Effector memory CD4-positive, alpha-beta T cell (primary cell): ENCODE measurements at regions not wholly inside any gene's neighbourhood (a gene's known extent, or its start where the extent isn't known, plus 50 kb on each side); places are given as distances from the start of the nearest gene placed in this dataset.

Experiments
- DNase-seq, 3 donors: peaks; one replicate each; pipeline ENCODE4 v3.0.0-alpha.2; 2020
- H3K27ac ChIP-seq: 2 replicates; pipeline ENCODE4 v1.7.0; 2013; ENCODE audit warnings: mild to moderate bottlenecking, low read length, moderate library complexity; ENCODE audit not compliant: insufficient read depth, poor library complexity, severe bottlenecking
- H3K27me3 ChIP-seq: replicated peaks from 2 replicates; pipeline ENCODE4 v1.7.0; 2013; ENCODE audit warnings: mild to moderate bottlenecking, low read length; ENCODE audit not compliant: insufficient read depth, control insufficient read depth, poor library complexity, severe bottlenecking
- H3K36me3 ChIP-seq: 2 replicates; pipeline ENCODE4 v1.7.0; 2013; ENCODE audit warnings: mild to moderate bottlenecking, low read length, moderate library complexity; ENCODE audit not compliant: control insufficient read depth, insufficient read depth
- H3K4me1 ChIP-seq: 2 replicates; pipeline ENCODE4 v1.7.0; 2013; ENCODE audit warnings: low read length, mild to moderate bottlenecking; ENCODE audit not compliant: control insufficient read depth, insufficient read depth, poor library complexity, severe bottlenecking
- H3K4me3 ChIP-seq: 2 replicates; pipeline ENCODE4 v1.7.0; 2013; ENCODE audit warnings: low read length, low read depth, mild to moderate bottlenecking; ENCODE audit not compliant: insufficient read depth, poor library complexity, severe bottlenecking
- H3K9me3 ChIP-seq: 2 replicates; pipeline ENCODE4 v1.7.0; 2013; ENCODE audit warnings: mild to moderate bottlenecking, low read length, moderate library complexity; ENCODE audit not compliant: control insufficient read depth

DNA sequence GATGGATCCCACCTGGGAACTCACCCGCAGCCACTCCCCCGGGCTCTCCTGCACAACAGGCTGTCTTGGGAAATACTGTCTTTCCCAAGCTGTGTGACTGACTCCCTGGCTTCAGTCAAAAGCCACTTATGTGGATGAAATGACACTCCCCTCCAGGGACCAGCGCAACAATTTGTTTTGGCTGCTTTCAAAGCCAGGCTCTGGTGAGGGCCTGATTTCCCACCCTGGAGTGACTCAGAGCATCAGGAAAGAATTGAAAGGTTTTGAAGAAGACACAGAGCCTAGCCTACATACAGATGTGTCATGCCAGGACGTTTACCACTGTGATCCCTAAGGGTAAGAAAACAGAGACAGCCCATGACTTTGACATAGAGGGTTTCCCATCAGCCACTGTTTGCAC is 550.5 kb downstream of the MIAT start:
- Histone ChIP-seq H3K4me3 (no peak overlapping the region), H3K27me3 (no peaks in the 10 kb centered on the region), H3K27ac (no peak overlapping the region), H3K4me1 (no peaks in the 10 kb centered on the region), H3K36me3 (no peaks in the 10 kb centered on the region), H3K9me3 (no peaks in the 10 kb centered on the region)
- DNase-seq, result no peak

DNA sequence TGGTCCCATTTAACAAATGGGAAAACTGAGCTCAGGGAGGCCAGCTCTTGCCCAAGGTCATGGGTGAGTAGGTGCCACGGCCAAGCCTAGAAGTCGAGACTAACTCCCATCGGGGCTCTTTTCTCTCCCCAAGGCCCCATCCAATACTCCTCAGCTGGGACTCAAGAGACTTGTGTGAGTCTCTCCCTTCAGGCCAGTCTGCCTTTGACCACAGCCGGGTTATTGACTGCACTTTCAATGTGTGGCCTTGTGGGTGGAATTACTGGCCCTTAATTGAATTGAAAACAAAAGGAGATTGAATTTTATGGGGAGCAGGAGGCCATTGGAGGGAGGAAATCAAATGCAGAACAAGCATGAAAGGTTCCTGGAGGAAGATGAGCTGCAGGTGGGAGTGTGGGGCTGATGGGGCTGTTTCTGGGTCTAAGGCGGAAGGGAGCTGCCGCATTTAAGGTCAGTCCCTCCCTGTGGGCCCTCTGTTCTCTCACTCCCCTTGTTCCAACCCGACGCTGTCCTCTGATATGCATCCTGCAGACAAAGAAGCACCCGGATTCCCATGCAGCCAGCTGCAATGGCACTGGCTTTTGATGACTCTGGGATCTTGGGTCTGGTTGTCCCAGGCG is 552.8 kb downstream of the MIAT start:
- no peak overlapping the region for H3K27ac ChIP-seq
- no peak for DNase-seq
- H3K36me3 ChIP-seq, result no peaks in the 10 kb centered on the region
- no peaks in the 10 kb centered on the region for H3K9me3 ChIP-seq
- no peak overlapping the region for H3K4me3 ChIP-seq
- no peaks in the 10 kb centered on the region for H3K27me3 ChIP-seq
- no peaks in the 10 kb centered on the region for H3K4me1 ChIP-seq

DNA sequence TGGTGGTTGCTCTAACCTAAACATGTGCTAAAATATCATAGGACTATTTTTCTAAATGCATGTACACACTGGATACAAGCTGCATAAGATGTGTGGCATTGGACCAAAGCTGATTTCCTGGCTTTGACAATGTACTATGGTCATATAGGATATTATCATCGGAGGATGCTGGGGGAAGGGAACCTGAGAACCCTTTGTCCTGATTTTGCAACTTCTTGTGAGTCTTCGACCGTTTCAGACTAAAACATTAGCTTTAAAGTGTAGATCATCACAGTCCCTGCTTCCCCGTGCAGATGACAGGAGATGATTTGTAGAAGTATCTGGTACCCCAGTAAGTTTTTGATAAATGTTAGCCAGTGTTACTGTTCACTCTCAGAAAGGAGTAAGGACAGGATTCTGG is 554.7 kb downstream of the MIAT start:
- DNase-seq, result no peak

DNA sequence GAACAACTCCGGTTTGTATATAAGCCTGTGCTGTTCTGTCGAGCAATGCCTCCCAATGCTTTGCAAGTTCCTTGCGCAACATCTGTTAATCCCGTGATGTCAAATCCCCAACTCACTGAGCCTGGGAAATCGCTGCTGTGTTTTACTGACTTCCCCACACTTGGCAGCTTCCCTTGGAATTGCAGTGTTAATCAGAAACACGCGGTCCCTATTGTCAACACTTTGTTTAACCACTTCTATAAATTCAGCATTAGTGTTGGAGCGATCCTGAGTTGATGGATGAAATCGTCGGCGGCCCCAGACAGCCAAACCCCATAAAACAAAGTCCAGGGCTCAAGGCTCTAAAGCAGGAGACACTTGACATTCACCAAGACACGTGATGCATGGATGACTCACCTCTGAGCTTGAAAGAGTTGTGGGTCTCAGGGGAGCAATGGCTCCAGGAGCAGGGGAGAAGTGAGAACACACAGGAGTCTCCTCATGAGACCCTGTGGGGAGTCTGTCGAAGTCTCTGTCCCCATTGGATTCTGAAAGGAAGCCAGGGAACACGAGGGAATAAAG is 555.3 kb downstream of the MIAT start:
- Histone ChIP-seq H3K4me3 (no peak overlapping the region), H3K36me3 (no peaks in the 10 kb centered on the region), H3K9me3 (no peaks in the 10 kb centered on the region), H3K27me3 (no peaks in the 10 kb centered on the region), H3K27ac (no peak overlapping the region), H3K4me1 (no peaks in the 10 kb centered on the region)
- DNase-seq, result no peak

More for the DNA sequence above, 554.7 kb downstream of the MIAT start:
- H3K9me3 ChIP-seq, result no peaks in the 10 kb centered on the region
- H3K27ac ChIP-seq, result no peak overlapping the region
- H3K36me3 ChIP-seq, result no peaks in the 10 kb centered on the region
- H3K27me3 ChIP-seq, result no peaks in the 10 kb centered on the region
- no peak overlapping the region for H3K4me3 ChIP-seq
- H3K4me1 ChIP-seq, result no peaks in the 10 kb centered on the region

DNA sequence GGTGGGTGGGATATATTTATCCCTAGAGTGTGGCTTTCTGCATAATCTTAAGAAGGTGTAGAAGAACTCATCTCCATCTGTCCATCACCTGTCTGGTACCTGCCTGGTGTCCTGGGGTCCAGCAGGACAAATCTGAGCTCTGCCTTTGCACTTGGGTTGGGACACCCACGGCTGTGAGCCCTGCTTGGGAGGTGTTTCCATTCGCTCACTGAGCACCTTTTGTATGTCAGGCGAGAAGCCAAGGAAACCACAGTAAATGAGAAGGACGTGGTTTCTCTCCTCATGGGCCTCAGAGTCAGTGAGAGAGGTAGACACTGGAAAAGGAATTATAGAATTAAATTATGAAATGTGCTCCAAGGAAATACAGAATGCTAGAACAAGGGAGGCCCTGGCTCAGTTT is 555.9 kb downstream of the MIAT start:
- Histone ChIP-seq H3K4me3 (no peak overlapping the region), H3K27ac (no peak overlapping the region), H3K27me3 (no peaks in the 10 kb centered on the region), H3K36me3 (no peaks in the 10 kb centered on the region), H3K9me3 (no peaks in the 10 kb centered on the region), H3K4me1 (no peaks in the 10 kb centered on the region)
- no peak for DNase-seq

DNA sequence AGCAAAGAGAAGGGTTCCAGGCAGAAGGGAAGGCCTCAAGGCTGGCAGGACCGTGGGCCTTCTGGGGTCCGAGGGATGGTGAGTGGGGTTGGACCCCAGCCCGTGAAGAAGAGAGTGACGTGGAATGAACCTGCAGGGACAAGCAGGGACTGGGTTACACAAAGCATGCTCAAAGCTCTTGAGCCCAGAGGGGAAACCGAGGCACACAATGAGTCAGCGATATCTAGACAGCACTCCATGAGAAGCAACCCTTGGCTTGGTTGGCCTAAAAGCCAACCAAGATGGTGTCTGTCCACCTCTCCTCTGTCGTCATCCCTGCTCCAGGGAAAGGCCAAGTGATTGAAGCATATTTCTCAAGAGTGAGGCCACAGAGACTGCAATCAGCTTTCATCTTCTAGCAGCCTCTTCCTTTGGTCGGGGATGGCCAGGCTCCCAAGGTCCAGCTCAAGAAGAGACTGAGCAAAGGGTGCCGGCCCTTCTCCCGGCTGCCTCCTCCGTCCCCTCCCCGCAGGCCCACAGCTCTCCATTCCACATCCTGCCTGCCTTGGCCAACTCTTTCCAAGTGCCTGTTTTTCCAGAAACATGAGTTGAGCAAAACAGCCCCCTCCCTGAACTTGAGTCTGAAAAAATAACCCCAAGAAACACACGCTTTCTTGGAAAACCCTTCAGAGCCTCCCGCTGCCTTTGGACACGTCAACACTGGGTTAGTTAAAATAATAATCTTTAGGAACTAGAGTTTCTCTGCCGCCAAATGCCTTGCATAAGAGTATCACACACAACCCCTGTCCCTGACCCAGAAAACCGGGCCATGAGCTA is 556.6 kb downstream of the MIAT start:
- H3K27me3 ChIP-seq, result no peaks in the 10 kb centered on the region
- no peaks in the 10 kb centered on the region for H3K4me1 ChIP-seq
- H3K9me3 ChIP-seq, result no peaks in the 10 kb centered on the region
- no peak for DNase-seq
- H3K4me3 ChIP-seq, result no peak overlapping the region
- no peak overlapping the region for H3K27ac ChIP-seq
- no peaks in the 10 kb centered on the region for H3K36me3 ChIP-seq

DNA sequence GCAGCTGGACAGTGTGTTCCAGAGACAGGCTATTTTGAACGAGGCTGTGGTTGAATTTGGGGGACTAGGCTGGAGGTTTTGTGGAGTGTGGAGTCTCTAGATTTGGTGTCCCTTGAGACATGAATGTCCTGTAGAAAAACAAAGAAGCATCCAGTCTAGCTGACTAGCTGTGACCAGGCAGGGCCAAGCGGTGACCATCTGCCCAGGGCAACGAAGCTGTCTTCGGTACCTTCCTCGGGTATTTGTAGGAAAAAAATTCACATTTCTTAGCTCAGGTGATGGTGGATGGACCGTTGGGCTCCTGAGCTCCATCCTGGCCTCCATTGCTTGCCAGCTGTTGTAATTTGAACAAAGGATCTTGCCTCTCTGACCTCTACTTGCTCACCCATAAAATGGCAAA is 557.3 kb downstream of the MIAT start:
- H3K4me1 ChIP-seq, result no peaks in the 10 kb centered on the region
- H3K9me3 ChIP-seq, result no peaks in the 10 kb centered on the region
- H3K27me3 ChIP-seq, result no peaks in the 10 kb centered on the region
- H3K36me3 ChIP-seq, result no peaks in the 10 kb centered on the region
- no peak overlapping the region for H3K27ac ChIP-seq
- no peak overlapping the region for H3K4me3 ChIP-seq
- no peak for DNase-seq

DNA sequence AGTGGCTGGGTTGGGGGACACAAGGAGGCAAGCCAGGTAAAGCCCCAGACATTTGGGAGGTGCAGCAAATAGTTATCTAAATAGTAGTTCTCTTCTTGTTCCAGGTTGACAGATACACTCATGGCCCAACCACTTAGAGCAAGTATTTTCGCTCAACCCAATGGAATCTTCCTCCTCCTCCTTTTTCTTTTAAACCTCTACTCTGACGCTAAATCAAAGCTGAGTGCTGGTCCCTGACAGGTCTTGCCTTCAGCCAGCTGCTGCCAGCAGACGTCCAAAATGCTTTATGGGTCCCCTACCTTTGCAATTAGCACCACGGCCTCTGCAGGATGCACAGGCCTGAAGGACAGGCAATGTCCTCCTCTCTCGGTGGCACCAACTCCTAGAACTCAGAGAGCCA is 558.5 kb downstream of the MIAT start:
- Histone ChIP-seq H3K27me3 (no peaks in the 10 kb centered on the region), H3K36me3 (no peaks in the 10 kb centered on the region), H3K9me3 (no peaks in the 10 kb centered on the region)

DNA sequence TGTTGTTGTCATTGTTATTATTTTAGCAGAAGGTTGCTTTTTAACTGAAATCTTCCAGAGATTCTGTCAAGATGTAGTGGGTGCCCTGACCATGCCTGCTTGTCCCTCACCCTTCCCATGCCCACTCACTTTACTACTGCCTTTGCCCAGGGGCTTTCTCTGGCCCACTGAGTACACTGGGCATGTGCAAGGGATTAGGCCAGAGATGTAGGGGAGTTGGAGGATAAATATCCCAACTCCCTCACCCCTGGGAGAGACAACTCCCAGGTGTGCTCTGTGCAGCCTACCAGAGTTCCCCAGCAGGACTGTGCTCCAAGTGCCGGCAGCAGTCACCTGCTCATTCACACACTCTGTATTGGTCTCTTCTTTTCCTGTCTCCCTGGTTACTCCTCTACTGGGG is 559.1 kb downstream of the MIAT start:
- Histone ChIP-seq H3K27me3 (no peaks in the 10 kb centered on the region), H3K9me3 (no peaks in the 10 kb centered on the region), H3K36me3 (no peaks in the 10 kb centered on the region), H3K4me3 (no peak overlapping the region), H3K27ac (no peak overlapping the region), H3K4me1 (no peaks in the 10 kb centered on the region)
- no peak for DNase-seq

More for the DNA sequence above, 558.5 kb downstream of the MIAT start:
- H3K4me3 ChIP-seq, result no peak overlapping the region
- DNase-seq, result no peak
- H3K27ac ChIP-seq, result no peak overlapping the region
- H3K4me1 ChIP-seq, result no peaks in the 10 kb centered on the region

DNA sequence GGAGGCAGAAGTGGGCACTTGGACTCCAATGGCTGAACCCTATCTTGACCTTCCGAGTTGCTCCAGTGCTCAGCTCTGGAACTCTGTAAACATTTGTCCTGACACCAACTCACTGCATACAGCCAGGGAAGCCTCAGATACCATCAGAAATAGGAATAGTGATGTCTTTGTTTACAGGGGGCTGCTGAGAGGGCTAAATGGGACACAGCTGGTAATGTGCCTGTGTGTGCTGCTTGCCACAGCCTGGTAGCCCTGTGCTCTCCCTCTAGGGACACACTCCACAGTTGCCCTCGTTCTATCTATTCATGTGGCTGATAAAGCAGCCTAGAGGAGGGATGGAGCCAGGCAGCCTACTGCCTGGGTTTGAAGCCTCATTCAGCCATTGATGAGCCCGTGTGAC is 559.8 kb downstream of the MIAT start:
- Histone ChIP-seq H3K27ac (no peak overlapping the region), H3K4me3 (no peak overlapping the region), H3K36me3 (no peaks in the 10 kb centered on the region), H3K27me3 (no peaks in the 10 kb centered on the region), H3K4me1 (no peaks in the 10 kb centered on the region), H3K9me3 (no peaks in the 10 kb centered on the region)
- DNase-seq, result no peak
